ENCODE measurements at regions not wholly inside any gene's neighbourhood (a gene's known extent, or its start where the extent isn't known, plus 50 kb on each side); places are given as distances from the start of the nearest gene placed in this dataset.

- no peak overlapping the region for H3K4me3 ChIP-seq
- no peaks in the 10 kb centered on the region for H3K27me3 ChIP-seq
- no peak for DNase-seq (ENCODE audit: low read depth in 1 of 2, low spot score in 1 of 2)
- H3K9me3 ChIP-seq (ENCODE audit: low read depth): no peaks in the 10 kb centered on the region
- no peaks in the 10 kb centered on the region for H3K36me3 ChIP-seq
- H3K27ac ChIP-seq: no peak overlapping the region
- TF ChIP-seq CTCF (IDR thresholded peaks at IDR 0.05; ENCODE audit: low read depth, low read length): no peak
- H3K4me1 ChIP-seq (ENCODE audit: low read depth): no peaks in the 10 kb centered on the region
These were observed 1051.9 kb downstream of the NLGN4X start for GRCh38 chrX:5176766-5177165.

GRCh38 chrX:5163663-5164062 is 1065.0 kb downstream of the NLGN4X start:
- Histone ChIP-seq H3K27me3 (no peaks in the 10 kb centered on the region), H3K36me3 (no peaks in the 10 kb centered on the region), H3K4me1 (ENCODE audit: low read depth) (no peaks in the 10 kb centered on the region), H3K9me3 (ENCODE audit: low read depth) (no peaks in the 10 kb centered on the region), H3K4me3 (no peak overlapping the region), H3K27ac (no peak overlapping the region)
- TF ChIP-seq CTCF (IDR thresholded peaks at IDR 0.05; ENCODE audit: low read depth, low read length): no peak
- DNase-seq (ENCODE audit: low read depth in 1 of 2, low spot score in 1 of 2): no peak

- Histone ChIP-seq H3K9me3 (ENCODE audit: low read depth) (no peaks in the 10 kb centered on the region), H3K27ac (no peak overlapping the region), H3K27me3 (no peaks in the 10 kb centered on the region), H3K4me1 (ENCODE audit: low read depth) (no peaks in the 10 kb centered on the region), H3K4me3 (no peak overlapping the region), H3K36me3 (no peaks in the 10 kb centered on the region)
- DNase-seq (ENCODE audit: low read depth in 1 of 2, low spot score in 1 of 2): no peak
- no peak for TF ChIP-seq CTCF (IDR thresholded peaks at IDR 0.05; ENCODE audit: low read depth, low read length)
These were observed 1073.4 kb downstream of the NLGN4X start for GRCh38 chrX:5155301-5155700.

GRCh38 chrX:5145957-5146356 is 1082.7 kb downstream of the NLGN4X start:
- Histone ChIP-seq H3K27ac (no peak overlapping the region), H3K36me3 (no peaks in the 10 kb centered on the region), H3K4me3 (no peak overlapping the region), H3K27me3 (no peaks in the 10 kb centered on the region), H3K9me3 (ENCODE audit: low read depth) (no peaks in the 10 kb centered on the region), H3K4me1 (ENCODE audit: low read depth) (no peaks in the 10 kb centered on the region)
- no peak for DNase-seq (ENCODE audit: low read depth in 1 of 2, low spot score in 1 of 2)
- no peak for TF ChIP-seq CTCF (IDR thresholded peaks at IDR 0.05; ENCODE audit: low read depth, low read length)

- Histone ChIP-seq H3K27ac (no peak overlapping the region), H3K36me3 (no peaks in the 10 kb centered on the region), H3K27me3 (no peaks in the 10 kb centered on the region), H3K4me3 (no peak overlapping the region), H3K9me3 (ENCODE audit: low read depth) (no peaks in the 10 kb centered on the region), H3K4me1 (ENCODE audit: low read depth) (no peaks in the 10 kb centered on the region)
- DNase-seq (ENCODE audit: low read depth in 1 of 2, low spot score in 1 of 2): no peak
- no peak for TF ChIP-seq CTCF (IDR thresholded peaks at IDR 0.05; ENCODE audit: low read depth, low read length)
These were observed 1086.0 kb downstream of the NLGN4X start for GRCh38 chrX:5142644-5143043.

GRCh38 chrX:5122181-5122678 is 1106.4 kb downstream of the NLGN4X start:
- Histone ChIP-seq H3K9me3 (ENCODE audit: low read depth) (no peaks in the 10 kb centered on the region), H3K4me1 (ENCODE audit: low read depth) (no peaks in the 10 kb centered on the region), H3K4me3 (no peak overlapping the region), H3K27me3 (no peaks in the 10 kb centered on the region), H3K36me3 (no peaks in the 10 kb centered on the region), H3K27ac (no peak overlapping the region)
- DNase-seq (ENCODE audit: low read depth in 1 of 2, low spot score in 1 of 2): no peak
- TF ChIP-seq CTCF (IDR thresholded peaks at IDR 0.05; ENCODE audit: low read depth, low read length): no peak

Measured in cardiac muscle cell (in vitro differentiated cells and primary cell).